Mesenteric fat pad (tissue), 1 donor: ENCODE measurements at regions not wholly inside any gene's neighbourhood (a gene's known extent, or its start where the extent isn't known, plus 50 kb on each side); places are given as distances from the start of the nearest gene placed in this dataset.

Experiments
- DNase-seq: peaks from one replicate; pipeline ENCODE4 v3.0.0-alpha.2; 2020; ENCODE audit warnings: low spot score
- donor health status: DM: yes; HTN: yes; CAD: no.

GRCh38 chr18:67381608-67382150 lies 134.8 kb downstream of the DSEL start:
- no peak for DNase-seq

GRCh38 chr18:67380867-67381266 lies 135.7 kb downstream of the DSEL start:
- no peak for DNase-seq

GRCh38 chr18:67379981-67380380 lies 136.5 kb downstream of the DSEL start:
- DNase-seq: no peak

GRCh38 chr18:67376372-67376771 lies 140.1 kb downstream of the DSEL start:
- no peak for DNase-seq

- no peak for DNase-seq
Measured at GRCh38 chr18:67373636-67374035, 142.9 kb downstream of the DSEL start.

GRCh38 chr18:67367540-67367939 lies 149.0 kb downstream of the DSEL start:
- no peak for DNase-seq

- no peak for DNase-seq
Measured at GRCh38 chr18:67363694-67364093, 152.8 kb downstream of the DSEL start.

GRCh38 chr18:67362906-67363305 lies 153.6 kb downstream of the DSEL start:
- no peak for DNase-seq

- no peak for DNase-seq
Measured at GRCh38 chr18:67359873-67360838, 156.4 kb downstream of the DSEL start.

- DNase-seq: no peak
Measured at GRCh38 chr18:67358947-67359346, 157.6 kb downstream of the DSEL start.

- no peak for DNase-seq
Measured at GRCh38 chr18:67354692-67355091, 161.8 kb downstream of the DSEL start.

GRCh38 chr18:67354091-67354490 lies 162.4 kb downstream of the DSEL start:
- DNase-seq: no peak

GRCh38 chr18:67347438-67347837 lies 169.1 kb downstream of the DSEL start:
- DNase-seq: no peak

GRCh38 chr18:67342159-67342558 lies 174.4 kb downstream of the DSEL start:
- no peak for DNase-seq

- no peak for DNase-seq
Measured at GRCh38 chr18:67337696-67338095, 178.8 kb downstream of the DSEL start.

GRCh38 chr18:67331857-67332256 lies 184.7 kb downstream of the DSEL start:
- DNase-seq: no peak

GRCh38 chr18:67319109-67319508 lies 197.4 kb downstream of the DSEL start:
- DNase-seq: no peak

- no peak for DNase-seq
Measured at GRCh38 chr18:67318651-67319050, 197.9 kb downstream of the DSEL start.

- DNase-seq: no peak
Measured at GRCh38 chr18:67310826-67311225, 205.7 kb downstream of the DSEL start.

- DNase-seq: no peak
Measured at GRCh38 chr18:67308819-67309218, 207.7 kb downstream of the DSEL start.

- DNase-seq: no peak
Measured at GRCh38 chr18:67305466-67305865, 211.1 kb downstream of the DSEL start.

- DNase-seq: no peak
Measured at GRCh38 chr18:67302043-67302442, 214.5 kb downstream of the DSEL start.

- DNase-seq: no peak
Measured at GRCh38 chr18:67301592-67301991, 214.9 kb downstream of the DSEL start.
